SU-DHL-6 (cell line): ENCODE measurements at regions not wholly inside any gene's neighbourhood (a gene's known extent, or its start where the extent isn't known, plus 50 kb on each side); places are given as distances from the start of the nearest gene placed in this dataset.

Experiments
- H2AFZ ChIP-seq: fragments of 200-600 bp; sonication (generic); 2 replicates; pipeline ENCODE4 v1.6.1; 2014; ENCODE audit warnings: low read depth, mild to moderate bottlenecking, moderate library complexity, mixed read lengths, antibody characterized with exemption, low read length; ENCODE audit not compliant: severe bottlenecking
- H3F3A ChIP-seq: fragments of 200-600 bp; shearing (Covaris generic); 2 replicates; pipeline ENCODE4 v1.6.0; 2016; ENCODE audit warnings: antibody characterized with exemption, mild to moderate bottlenecking; ENCODE audit not compliant: insufficient read depth
- H3K27ac ChIP-seq: fragments of 200-600 bp; sonication (generic); 2 replicates; pipeline ENCODE4 v1.5.1; 2016; ENCODE audit warnings: low read depth, mild to moderate bottlenecking, low read length, moderate library complexity, mixed read lengths
- H3K27me3 ChIP-seq: fragments of 200-600 bp; sonication (generic), shearing (Covaris generic); 2 replicates; pipeline ENCODE4 v1.6.0; 2014; ENCODE audit warnings: mild to moderate bottlenecking, low read length
- H3K36me3 ChIP-seq: fragments of 200-600 bp; sonication (generic); 2 replicates; pipeline ENCODE4 v1.6.1; 2014; ENCODE audit warnings: mild to moderate bottlenecking, low read length, mixed read lengths
- H3K4me2 ChIP-seq: fragments of 300-600, 200-600 bp; shearing (Covaris generic), sonication (generic); 2 replicates; pipeline ENCODE4 v1.6.0; 2014; ENCODE audit warnings: low read length, low read depth, mild to moderate bottlenecking; ENCODE audit not compliant: poor library complexity, severe bottlenecking
- H3K4me3 ChIP-seq: fragments of 200-600 bp; sonication (generic); 2 replicates; pipeline ENCODE4 v1.5.1; 2014; ENCODE audit warnings: antibody characterized with exemption, low read length, mild to moderate bottlenecking, mixed read lengths; ENCODE audit not compliant: insufficient read depth, poor library complexity, severe bottlenecking
- H3K79me2 ChIP-seq: fragments of 200-600 bp; sonication (generic); 2 replicates; pipeline ENCODE4 v1.6.1; 2014; ENCODE audit warnings: mild to moderate bottlenecking, low read length, moderate library complexity; ENCODE audit not compliant: insufficient read depth
- H3K9ac ChIP-seq: fragments of 200-600 bp; sonication (generic); 2 replicates; pipeline ENCODE4 v1.7.0; 2014; ENCODE audit warnings: mild to moderate bottlenecking, low read length
- H3K9me2 ChIP-seq: fragments of 200-600 bp; sonication (generic); replicated peaks from 2 replicates; pipeline ENCODE4 v1.6.1; 2014; ENCODE audit warnings: low read length; ENCODE audit not compliant: insufficient read depth
- H3K9me3 ChIP-seq: fragments of 200-600 bp; sonication (generic); 2 replicates; pipeline ENCODE4 v1.6.1; 2014; ENCODE audit warnings: low read length, mixed read lengths; ENCODE audit not compliant: insufficient read depth
- H4K20me1 ChIP-seq: fragments of 200-600 bp; sonication (generic); 2 replicates; pipeline ENCODE4 v1.6.1; 2014; ENCODE audit warnings: low read depth, mild to moderate bottlenecking, antibody characterized with exemption, low read length, moderate library complexity, mixed read lengths
- CTCF ChIP-seq: fragments of 200-600 bp; sonication (generic); IDR thresholded peaks from one replicate; pipeline ENCODE4 v1.5.1; 2017; ENCODE audit warnings: antibody characterized with exemption, mild to moderate bottlenecking, low read length, moderate library complexity; ENCODE audit not compliant: insufficient read depth, poor library complexity, severe bottlenecking
- EZH2phosphoT487 ChIP-seq: fragments of 200-600 bp; sonication (generic), shearing (Covaris generic); conservative IDR thresholded peaks from 2 replicates; pipeline ENCODE4 v1.6.1; 2018; ENCODE audit warnings: mild to moderate bottlenecking, antibody characterized with exemption, low read length, moderate library complexity, mixed read lengths

GRCh38 chr11:119827113-119827512 is 98.1 kb upstream of the NECTIN1 start:
- Histone ChIP-seq H3K4me3 (no peak overlapping the region), H3K9me3 (no peaks in the 10 kb centered on the region), H2AFZ (no peak overlapping the region), H3F3A (no peaks in the 10 kb centered on the region), H3K36me3 (no peaks in the 10 kb centered on the region), H3K27ac (no peak overlapping the region), H4K20me1 (no peaks in the 10 kb centered on the region), H3K9me2 (no peaks in the 10 kb centered on the region), H3K79me2 (no peaks in the 10 kb centered on the region), H3K4me2 (no peak overlapping the region), H3K27me3 (no peaks in the 10 kb centered on the region), H3K9ac (no peak overlapping the region)
- TF ChIP-seq EZH2phosphoT487 (no peak), CTCF (no peak)

- Histone ChIP-seq H3F3A (no peaks in the 10 kb centered on the region), H3K9me2 (no peaks in the 10 kb centered on the region), H3K4me3 (no peak overlapping the region), H3K36me3 (no peaks in the 10 kb centered on the region), H3K9me3 (no peaks in the 10 kb centered on the region), H4K20me1 (no peaks in the 10 kb centered on the region), H3K27ac (no peak overlapping the region), H3K27me3 (no peaks in the 10 kb centered on the region), H3K9ac (no peak overlapping the region), H3K4me2 (no peak overlapping the region), H3K79me2 (no peaks in the 10 kb centered on the region), H2AFZ (no peak overlapping the region)
- TF ChIP-seq EZH2phosphoT487 (no peak), CTCF (no peak)
Observed at GRCh38 chr11:119823077-119823476, 94.1 kb upstream of the NECTIN1 start.

- H2AFZ ChIP-seq, result no peak overlapping the region
Observed at GRCh38 chr11:119816660-119817059, 87.7 kb upstream of the NECTIN1 start.

More at GRCh38 chr11:119816660-119817059, 87.7 kb upstream of the NECTIN1 start:
- H3K79me2 ChIP-seq, result no peaks in the 10 kb centered on the region
- no peaks in the 10 kb centered on the region for H3F3A ChIP-seq
- H3K36me3 ChIP-seq, result no peaks in the 10 kb centered on the region
- no peak overlapping the region for H3K4me2 ChIP-seq
- no peak for TF ChIP-seq EZH2phosphoT487
- no peak for TF ChIP-seq CTCF
- no peaks in the 10 kb centered on the region for H4K20me1 ChIP-seq
- H3K9ac ChIP-seq, result no peak overlapping the region
- H3K27me3 ChIP-seq, result no peaks in the 10 kb centered on the region
- H3K9me2 ChIP-seq, result no peaks in the 10 kb centered on the region
- no peak overlapping the region for H3K27ac ChIP-seq
- H3K4me3 ChIP-seq, result no peak overlapping the region
- H3K9me3 ChIP-seq, result no peaks in the 10 kb centered on the region
